Osteoblast (primary cell): ENCODE measurements at regions not wholly inside any gene's neighbourhood (a gene's known extent, or its start where the extent isn't known, plus 50 kb on each side); places are given as distances from the start of the nearest gene placed in this dataset.

Experiments
- DNase-seq: peaks from one replicate; pipeline ENCODE4 v3.0.0; 2011; ENCODE audit warnings: low spot score, mixed read lengths; ENCODE audit not compliant: insufficient read length; ENCODE audit errors: missing footprints
- H2AFZ ChIP-seq: 2 replicates; pipeline ENCODE4 v1.6.0; 2011; ENCODE audit warnings: mild to moderate bottlenecking, low read length
- H3K27ac ChIP-seq: 2 replicates; pipeline ENCODE4 v1.5.1; 2011; ENCODE audit warnings: mild to moderate bottlenecking, low read depth, low read length, moderate library complexity
- H3K27me3 ChIP-seq: 2 replicates; pipeline ENCODE4 v1.6.0; 2012; ENCODE audit warnings: mild to moderate bottlenecking, control low read depth, inconsistent platforms, low read length, moderate library complexity; ENCODE audit not compliant: insufficient read depth
- H3K36me3 ChIP-seq: 2 replicates; pipeline ENCODE4 v1.5.1; 2011; ENCODE audit warnings: mild to moderate bottlenecking, low read length, control low read depth, moderate library complexity; ENCODE audit not compliant: insufficient read depth
- H3K4me1 ChIP-seq: 2 replicates; pipeline ENCODE4 v1.5.1; 2011; ENCODE audit warnings: mild to moderate bottlenecking, low read length, control low read depth, moderate library complexity; ENCODE audit not compliant: insufficient read depth
- H3K4me2 ChIP-seq: 2 replicates; pipeline ENCODE4 v1.6.0; 2011; ENCODE audit warnings: mild to moderate bottlenecking, low read length; ENCODE audit not compliant: insufficient read depth
- H3K4me3 ChIP-seq: fragments of 200-600 bp; sonication (generic); 3 replicates; pipeline ENCODE4 v1.5.1; 2012; ENCODE audit warnings: mild to moderate bottlenecking, low read length, inconsistent platforms; ENCODE audit not compliant: insufficient read depth
- H3K79me2 ChIP-seq: 2 replicates; pipeline ENCODE4 v1.6.0; 2012; ENCODE audit warnings: mild to moderate bottlenecking, low read length, control low read depth, inconsistent platforms; ENCODE audit not compliant: insufficient read depth
- H3K9me3 ChIP-seq: 2 replicates; pipeline ENCODE4 v1.5.1; 2011; ENCODE audit warnings: low read depth, low read length, control low read depth
- H4K20me1 ChIP-seq: 2 replicates; pipeline ENCODE4 v1.6.0; 2012; ENCODE audit warnings: mild to moderate bottlenecking, low read length, control low read depth; ENCODE audit not compliant: insufficient read depth
- CTCF ChIP-seq: IDR thresholded peaks from 2 replicates; pipeline ENCODE4 v1.5.1; 2011; ENCODE audit warnings: mild to moderate bottlenecking, low read depth, low read length, moderate library complexity; ENCODE audit errors: extremely low read depth

GRCh38 chr3:113141543-113141942 is 69.8 kb upstream of the BOC start:
- H4K20me1 ChIP-seq = no peaks in the 10 kb centered on the region
- H3K4me3 ChIP-seq = no peak overlapping the region
- H3K27me3 ChIP-seq = peaks cover 14% of the 10 kb centered on the region
- H3K9me3 ChIP-seq = no peaks in the 10 kb centered on the region
- TF ChIP-seq CTCF = no peak
- no peak overlapping the region for H3K27ac ChIP-seq
- H3K36me3 ChIP-seq = no peaks in the 10 kb centered on the region
- H3K4me1 ChIP-seq = no peaks in the 10 kb centered on the region
- H3K4me2 ChIP-seq = no peak overlapping the region
- no peaks in the 10 kb centered on the region for H3K79me2 ChIP-seq
- no peak for DNase-seq
- H2AFZ ChIP-seq = no peak overlapping the region

- Histone ChIP-seq H3K9me3 (no peaks in the 10 kb centered on the region), H3K27ac (no peak overlapping the region), H2AFZ (no peak overlapping the region), H3K36me3 (no peaks in the 10 kb centered on the region), H4K20me1 (no peaks in the 10 kb centered on the region), H3K4me1 (no peaks in the 10 kb centered on the region), H3K27me3 (peaks cover 21% of the 10 kb centered on the region), H3K4me2 (no peak overlapping the region), H3K4me3 (no peak overlapping the region), H3K79me2 (no peaks in the 10 kb centered on the region)
- DNase-seq = no peak
- no peak for TF ChIP-seq CTCF
Measured at GRCh38 chr3:113142476-113142875, 68.9 kb upstream of the BOC start.

GRCh38 chr3:113143353-113143752 is 68.0 kb upstream of the BOC start:
- Histone ChIP-seq H3K27ac (no peak overlapping the region), H4K20me1 (no peaks in the 10 kb centered on the region), H3K79me2 (no peaks in the 10 kb centered on the region), H3K27me3 (peaks cover 21% of the 10 kb centered on the region), H3K4me3 (no peak overlapping the region), H3K9me3 (no peaks in the 10 kb centered on the region), H3K4me2 (no peak overlapping the region), H3K4me1 (no peaks in the 10 kb centered on the region), H2AFZ (no peak overlapping the region), H3K36me3 (no peaks in the 10 kb centered on the region)
- DNase-seq = no peak
- TF ChIP-seq CTCF = no peak

- no peaks in the 10 kb centered on the region for H3K79me2 ChIP-seq
- H2AFZ ChIP-seq = no peak overlapping the region
- no peak for TF ChIP-seq CTCF
- H4K20me1 ChIP-seq = no peaks in the 10 kb centered on the region
- H3K27me3 ChIP-seq = peaks cover 21% of the 10 kb centered on the region
- no peaks in the 10 kb centered on the region for H3K36me3 ChIP-seq
- H3K4me3 ChIP-seq = no peak overlapping the region
- no peaks in the 10 kb centered on the region for H3K4me1 ChIP-seq
- no peaks in the 10 kb centered on the region for H3K9me3 ChIP-seq
- no peak for DNase-seq
- no peak overlapping the region for H3K4me2 ChIP-seq
- no peak overlapping the region for H3K27ac ChIP-seq
Measured at GRCh38 chr3:113147681-113148261, 63.6 kb upstream of the BOC start.
